Renal cortex interstitium (tissue), 11 donors: ENCODE measurements at regions not wholly inside any gene's neighbourhood (a gene's known extent, or its start where the extent isn't known, plus 50 kb on each side); places are given as distances from the start of the nearest gene placed in this dataset.

Experiments
- DNase-seq, 11 donors: peaks; one replicate each; pipeline ENCODE4 v3.0.0-alpha.2; 2013; ENCODE audit warnings: low read depth in 9 of 11, low spot score in 4 of 11; ENCODE audit errors: extremely low read depth in 1 of 11

- DNase-seq = no peak
Observed at GRCh38 chr1:29380532-29380931, 144.2 kb downstream of the PTPRU start.

- DNase-seq = no peak
Observed at GRCh38 chr1:29379443-29380073, 143.2 kb downstream of the PTPRU start.
